ENCODE measurements at regions not wholly inside any gene's neighbourhood (a gene's known extent, or its start where the extent isn't known, plus 50 kb on each side); places are given as distances from the start of the nearest gene placed in this dataset.
"Not testable (repeated sequence)": the region's sequence is repeated elsewhere in the genome, so short reads cannot be mapped to it uniquely, and the experiment has no call there.

GRCh38 chr22:16090991-16091390 lies 401.2 kb downstream of the POTEH start:
- DNase-seq (ENCODE audit: low read depth in 1 of 2, low spot score in 2 of 2); H3K4ac ChIP-seq (replicated peaks; ENCODE audit: insufficient read length, low read depth, low read length); H3K4me3 ChIP-seq (ENCODE audit: extremely low read depth in 1 of 4, insufficient read depth in 2 of 4, low read depth in 3 of 4, low read length in 4 of 4); H4K8ac ChIP-seq (ENCODE audit: extremely low read depth, insufficient read depth, low read length); H2AFZ ChIP-seq (ENCODE audit: low read length); H2BK15ac ChIP-seq (ENCODE audit: low read length); H4K91ac ChIP-seq (replicated peaks; ENCODE audit: insufficient read length, low read length); POLR2A ChIA-PET (ENCODE audit: partially characterized antibody); H3K4me2 ChIP-seq (ENCODE audit: insufficient read depth in 1 of 2, low read depth in 2 of 2, low read length in 2 of 2); H3K27ac ChIP-seq (ENCODE audit: low read depth, low read length); H3K56ac ChIP-seq (replicated peaks; ENCODE audit: insufficient read length, low read depth, low read length); H2BK20ac ChIP-seq (ENCODE audit: low read length); H3K4me1 ChIP-seq (replicated peaks in 1 of 4; ENCODE audit: control insufficient read depth in 3 of 4, insufficient read depth in 4 of 4, low read length in 3 of 4); H3K9ac ChIP-seq (replicated peaks in 1 of 4; ENCODE audit: extremely low read depth in 1 of 4, low read depth in 3 of 4, low read length in 3 of 4); H3K79me1 ChIP-seq (ENCODE audit: low read depth, low read length); H3K79me2 ChIP-seq (ENCODE audit: control insufficient read depth in 1 of 2, insufficient read depth in 2 of 2, low read length in 2 of 2); H2BK120ac ChIP-seq (replicated peaks; ENCODE audit: low read depth, low read length); H3K14ac ChIP-seq (ENCODE audit: insufficient read length); H2AK5ac ChIP-seq (ENCODE audit: low read depth, low read length); H3K27me3 ChIP-seq (replicated peaks in 1 of 4; ENCODE audit: control insufficient read depth in 3 of 4, extremely low read depth in 1 of 4, insufficient read depth in 3 of 4, low read length in 3 of 4); H2BK12ac ChIP-seq (ENCODE audit: low read depth, low read length); CTCF ChIA-PET (ENCODE audit: partially characterized antibody); H3K36me3 ChIP-seq (ENCODE audit: control insufficient read depth in 2 of 4, insufficient read depth in 4 of 4, low read length in 3 of 4); H2BK5ac ChIP-seq (ENCODE audit: low read depth, low read length); FAIRE-seq; H3K23ac ChIP-seq (ENCODE audit: insufficient read length); H3K23me2 ChIP-seq (ENCODE audit: low read depth, low read length); H4K20me1 ChIP-seq (replicated peaks in 1 of 2; ENCODE audit: control insufficient read depth in 1 of 2, insufficient read depth in 2 of 2, low read length in 2 of 2); H4K5ac ChIP-seq (ENCODE audit: insufficient read length, low read depth, low read length); H3K18ac ChIP-seq (ENCODE audit: extremely low read depth, low read length): not testable (repeated sequence)
- peaks cover 0 to 12% of the 10 kb centered on the region in 2 experiments; a peak in 2 of 4 replicates for H3K9me3 ChIP-seq (ENCODE audit: insufficient read depth in 2 of 2, low read depth in 1 of 2, low read length in 1 of 2)
- WGBS, 2 experiments (ENCODE audit: extremely low coverage in 1 of 2, insufficient coverage in 1 of 2, insufficient read length in 1 of 2, insufficient replicate concordance in 2 of 2, low coverage in 1 of 2, low lambda C conversion rate in 2 of 2, missing lambda C conversion rate in 1 of 2), result 86% methylated on average over 2 of the region's 2 CpGs; no CpG with 5 or more reads in 1 of the 2 experiments

DNA sequence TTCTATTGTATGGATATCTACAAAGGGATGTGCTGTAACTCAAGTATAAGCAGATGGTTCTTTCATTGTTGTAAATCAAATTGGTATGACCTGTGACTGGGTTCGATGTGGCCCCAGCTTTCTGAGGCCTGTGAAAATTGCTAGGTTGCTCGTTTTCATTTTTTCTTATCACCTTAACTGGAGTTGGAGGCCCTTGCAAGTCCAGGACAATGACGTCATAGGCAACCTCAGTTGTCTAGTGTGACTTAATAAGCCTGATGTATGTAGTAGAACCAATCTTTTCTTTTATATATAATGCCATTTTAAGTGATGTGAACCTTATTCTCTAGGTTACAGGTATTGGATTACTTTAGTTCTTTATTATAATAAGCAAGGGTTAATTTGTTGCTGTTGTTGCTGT lies 415.3 kb downstream of the POTEH start:
- H3K4ac ChIP-seq (replicated peaks; ENCODE audit: insufficient read length, low read depth, low read length); H3K56ac ChIP-seq (replicated peaks; ENCODE audit: insufficient read length, low read depth, low read length); H3K4me3 ChIP-seq (ENCODE audit: extremely low read depth in 1 of 4, insufficient read depth in 2 of 4, low read depth in 3 of 4, low read length in 4 of 4); H2BK5ac ChIP-seq (ENCODE audit: low read depth, low read length); H3K36me3 ChIP-seq (ENCODE audit: control insufficient read depth in 2 of 4, insufficient read depth in 4 of 4, low read length in 3 of 4); H3K27ac ChIP-seq (ENCODE audit: low read depth, low read length); DNase-seq (ENCODE audit: low read depth in 1 of 2, low spot score in 2 of 2); H4K20me1 ChIP-seq (replicated peaks in 1 of 2; ENCODE audit: control insufficient read depth in 1 of 2, insufficient read depth in 2 of 2, low read length in 2 of 2); H2BK12ac ChIP-seq (ENCODE audit: low read depth, low read length); H3K27me3 ChIP-seq (replicated peaks in 1 of 4; ENCODE audit: control insufficient read depth in 3 of 4, extremely low read depth in 1 of 4, insufficient read depth in 3 of 4, low read length in 3 of 4); H3K23me2 ChIP-seq (ENCODE audit: low read depth, low read length); H4K8ac ChIP-seq (ENCODE audit: extremely low read depth, insufficient read depth, low read length); H3K4me2 ChIP-seq (ENCODE audit: insufficient read depth in 1 of 2, low read depth in 2 of 2, low read length in 2 of 2); H2BK15ac ChIP-seq (ENCODE audit: low read length); H3K14ac ChIP-seq (ENCODE audit: insufficient read length); FAIRE-seq; POLR2A ChIA-PET (ENCODE audit: partially characterized antibody); H2AK5ac ChIP-seq (ENCODE audit: low read depth, low read length); H2BK20ac ChIP-seq (ENCODE audit: low read length); H2AFZ ChIP-seq (ENCODE audit: low read length); H3K18ac ChIP-seq (ENCODE audit: extremely low read depth, low read length); CTCF ChIA-PET (ENCODE audit: partially characterized antibody); H3K79me1 ChIP-seq (ENCODE audit: low read depth, low read length); H4K5ac ChIP-seq (ENCODE audit: insufficient read length, low read depth, low read length); H3K79me2 ChIP-seq (ENCODE audit: control insufficient read depth in 1 of 2, insufficient read depth in 2 of 2, low read length in 2 of 2); H3K9ac ChIP-seq (replicated peaks in 1 of 4; ENCODE audit: extremely low read depth in 1 of 4, low read depth in 3 of 4, low read length in 3 of 4); H4K91ac ChIP-seq (replicated peaks; ENCODE audit: insufficient read length, low read length); H3K4me1 ChIP-seq (replicated peaks in 1 of 4; ENCODE audit: control insufficient read depth in 3 of 4, insufficient read depth in 4 of 4, low read length in 3 of 4); H3K23ac ChIP-seq (ENCODE audit: insufficient read length); H2BK120ac ChIP-seq (replicated peaks; ENCODE audit: low read depth, low read length): not testable (repeated sequence)
- WGBS, 2 experiments (ENCODE audit: extremely low coverage in 1 of 2, insufficient coverage in 1 of 2, insufficient read length in 1 of 2, insufficient replicate concordance in 2 of 2, low coverage in 1 of 2, low lambda C conversion rate in 2 of 2, missing lambda C conversion rate in 1 of 2), result 39% methylated on average over 3 of the region's 3 CpGs; no CpG with 5 or more reads in 1 of the 2 experiments
- H3K9me3 ChIP-seq (ENCODE audit: insufficient read depth in 2 of 2, low read depth in 1 of 2, low read length in 1 of 2), result peaks cover 5 to 29% of the 10 kb centered on the region in 2 experiments; a peak in 2 of 4 replicates
